Forelimb muscle (tissue), 1 donor: ENCODE measurements at regions not wholly inside any gene's neighbourhood (a gene's known extent, or its start where the extent isn't known, plus 50 kb on each side); places are given as distances from the start of the nearest gene placed in this dataset.
A peak's percentile ranks its signal among the peaks of the same experiment; 100 is the strongest.

Experiments
- DNase-seq: peaks from one replicate; pipeline ENCODE4 v3.0.0-alpha.2; 2013; ENCODE audit warnings: low read depth

DNA sequence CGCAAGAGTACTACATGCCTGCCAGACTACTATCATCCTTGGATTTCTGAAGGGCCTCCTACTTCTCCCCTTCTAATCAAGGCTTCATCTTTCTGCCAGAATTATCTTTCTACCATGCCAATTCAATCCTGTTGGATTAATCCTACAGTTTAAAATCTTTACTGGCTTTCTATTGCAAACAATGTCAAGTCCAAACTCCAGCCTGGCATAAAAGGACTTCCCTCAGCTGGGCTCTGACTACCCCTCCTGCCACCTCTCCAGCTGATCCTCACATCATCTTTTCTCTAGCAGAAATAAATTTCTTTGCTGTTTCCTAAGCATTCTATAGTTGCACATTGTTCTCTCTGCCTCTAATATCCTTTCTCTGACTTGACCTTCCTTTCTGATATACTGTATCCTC lies 119.7 kb upstream of the RAD23B start:
- DNase-seq, result no peak

DNA sequence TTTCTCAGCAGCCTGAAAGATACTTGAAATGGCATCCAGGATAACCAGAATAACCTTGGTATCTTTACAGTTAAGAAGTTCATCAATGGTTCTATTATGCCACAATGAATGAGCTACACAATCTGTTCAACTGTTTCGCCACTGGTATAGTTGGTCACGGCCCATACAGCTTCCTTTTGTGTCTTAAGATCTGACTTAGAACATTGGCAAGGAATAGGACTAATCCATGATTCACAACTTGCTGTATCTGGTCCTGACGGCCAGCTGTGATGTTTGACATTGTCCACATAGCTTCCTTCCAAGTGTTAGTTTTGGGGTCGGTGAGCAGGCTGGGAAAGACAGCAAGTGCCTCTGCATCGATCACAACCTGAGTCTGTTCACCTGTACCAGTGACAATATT lies 113.3 kb upstream of the RAD23B start:
- DNase-seq, result no peak

DNA sequence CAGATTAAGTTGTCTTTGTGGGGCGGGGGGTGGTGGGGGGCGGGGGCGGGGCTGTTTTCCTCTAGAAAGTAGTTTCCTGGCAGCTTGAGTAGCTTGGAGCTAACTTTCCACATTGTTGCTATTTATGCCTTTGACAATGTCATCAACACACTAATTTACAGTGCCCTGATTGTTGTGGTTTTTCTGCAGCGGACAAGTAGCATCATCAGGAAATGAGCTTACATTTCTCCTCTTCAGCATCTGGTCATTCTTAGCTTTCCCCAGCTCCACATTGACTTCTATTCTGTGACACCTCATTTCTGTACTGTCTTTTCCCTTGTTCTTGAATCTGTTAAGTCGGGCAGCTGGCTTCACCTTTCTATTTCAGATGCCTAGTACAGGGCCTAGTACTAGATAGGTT lies 112.3 kb upstream of the RAD23B start:
- DNase-seq, result no peak

DNA sequence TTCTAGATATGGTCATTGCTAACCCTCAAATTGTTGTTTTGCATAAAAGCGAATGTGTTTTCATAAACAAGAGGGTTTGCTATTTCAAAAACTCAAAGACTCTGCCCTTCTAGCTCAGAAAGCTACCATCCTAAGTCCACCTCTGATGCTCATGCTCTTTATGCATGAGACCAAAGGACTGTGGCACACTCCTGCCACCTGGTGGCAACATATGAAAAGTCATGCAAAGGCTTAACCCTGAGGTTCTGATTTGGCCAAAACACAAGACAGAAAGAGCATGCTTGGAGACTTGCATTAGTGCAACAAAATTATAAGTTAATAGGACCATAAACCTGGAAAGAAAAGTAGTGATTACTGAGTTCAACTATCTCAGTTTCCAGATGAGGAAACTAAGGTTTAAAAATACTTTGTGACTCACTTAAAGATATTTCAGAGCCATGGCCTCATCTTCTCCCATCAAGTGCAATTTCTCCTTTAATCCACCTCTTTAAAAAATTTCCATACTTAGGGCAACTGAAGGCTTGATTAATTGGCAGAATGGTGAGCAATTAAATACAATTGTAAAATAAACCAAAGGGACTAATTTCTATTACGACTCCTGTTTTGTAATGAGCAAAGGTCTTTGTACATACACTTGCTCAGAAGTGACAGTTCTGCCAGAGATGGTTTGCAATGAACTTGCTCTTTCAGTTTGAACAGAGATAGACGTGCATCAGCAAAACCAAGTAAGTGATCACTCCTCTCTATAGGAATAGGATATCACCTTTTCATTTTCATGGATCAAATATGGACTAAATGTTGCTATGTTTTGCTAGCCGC lies 110.7 kb upstream of the RAD23B start:
- DNase-seq, result peak; percentile 77

DNA sequence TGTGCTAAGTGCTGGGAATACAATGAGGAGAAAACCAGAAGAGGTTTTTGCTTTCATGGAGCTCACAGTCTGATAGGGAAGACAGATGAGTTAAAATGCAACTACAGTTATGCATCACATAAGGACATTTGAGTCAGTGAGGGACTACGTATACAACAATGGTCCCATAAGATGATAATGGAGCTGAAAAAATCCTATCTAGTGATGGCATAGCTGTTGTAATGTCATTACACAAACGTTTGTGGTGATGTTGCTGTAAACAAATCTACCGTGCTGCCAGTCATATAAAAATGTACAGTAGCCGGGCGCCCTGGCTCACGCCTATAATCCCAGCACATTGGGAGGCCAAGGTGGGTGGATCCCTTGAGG lies 110.1 kb upstream of the RAD23B start:
- DNase-seq, result no peak

DNA sequence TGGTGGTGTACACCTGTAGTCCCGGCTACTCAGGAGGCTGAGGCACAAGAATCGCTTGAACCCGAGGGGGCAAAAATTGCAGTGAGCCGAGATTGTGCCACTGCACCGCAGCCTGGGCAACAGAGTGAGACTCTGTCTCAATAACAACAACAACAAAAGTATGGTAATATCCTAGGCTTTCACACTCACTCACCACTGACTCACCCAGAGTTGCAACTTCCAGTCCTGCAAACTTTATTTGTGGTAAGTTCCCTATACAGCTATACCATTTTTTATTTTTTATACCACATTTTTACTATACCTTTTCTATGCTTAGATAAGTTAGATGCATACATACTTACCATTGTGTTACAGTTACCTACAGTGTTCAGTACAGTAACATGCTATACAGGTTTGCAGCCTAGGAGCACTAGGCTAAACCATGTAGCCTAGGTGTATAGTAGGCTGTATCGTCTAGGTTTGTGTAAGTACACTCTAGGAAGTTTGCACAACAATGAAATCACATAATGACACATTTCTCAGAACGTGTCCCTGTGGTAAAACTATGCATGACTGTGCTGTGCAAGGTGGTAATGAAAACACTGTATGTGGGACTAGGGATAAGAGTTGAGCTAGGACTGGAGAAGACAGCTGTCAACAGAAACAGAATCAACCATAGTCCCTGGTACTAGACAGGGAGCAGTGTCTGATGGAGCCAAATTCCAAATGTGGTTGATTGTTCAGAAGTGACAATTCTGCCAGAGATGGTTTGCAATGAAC lies 109.5 kb upstream of the RAD23B start:
- DNase-seq, result no peak

DNA sequence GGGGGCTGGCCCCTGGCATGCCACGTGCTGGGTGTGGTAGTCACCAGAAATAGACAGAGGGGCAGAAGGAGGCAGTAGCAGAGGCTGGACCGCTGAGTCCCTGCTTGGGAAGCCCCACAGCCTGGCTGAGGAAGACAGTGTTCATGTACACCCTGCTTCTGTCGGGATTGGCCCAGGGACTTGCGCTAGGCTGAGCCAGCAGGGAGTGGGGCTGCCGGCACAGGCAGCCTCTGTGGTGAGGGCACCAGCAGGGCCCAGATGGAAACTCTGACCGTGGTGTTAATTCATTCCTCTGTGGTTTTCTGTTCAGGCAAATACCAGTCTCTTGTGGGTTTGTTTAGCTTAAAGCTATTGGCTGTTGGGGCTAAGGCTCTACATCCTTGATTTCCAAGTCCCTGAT lies 108.6 kb upstream of the RAD23B start:
- DNase-seq, result no peak

DNA sequence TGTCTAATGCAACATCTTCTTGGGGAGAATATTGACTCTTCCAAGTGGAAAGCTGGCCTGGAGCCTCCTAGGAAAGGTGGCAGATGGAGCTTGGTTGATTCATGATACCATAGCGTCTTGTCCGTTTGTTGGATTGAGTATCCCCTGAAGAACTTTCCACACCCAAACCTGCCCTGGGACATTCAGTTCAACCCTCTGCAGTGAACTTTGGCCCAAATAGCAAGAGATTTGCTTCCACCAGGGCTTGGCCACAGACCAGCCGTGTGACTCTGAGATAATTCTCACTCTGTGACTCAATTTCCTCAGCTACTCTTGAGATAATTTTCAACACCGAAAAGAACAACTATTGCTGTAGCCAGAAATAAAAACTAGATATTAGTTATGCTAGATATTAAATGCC lies 108.0 kb upstream of the RAD23B start:
- no peak for DNase-seq

DNA sequence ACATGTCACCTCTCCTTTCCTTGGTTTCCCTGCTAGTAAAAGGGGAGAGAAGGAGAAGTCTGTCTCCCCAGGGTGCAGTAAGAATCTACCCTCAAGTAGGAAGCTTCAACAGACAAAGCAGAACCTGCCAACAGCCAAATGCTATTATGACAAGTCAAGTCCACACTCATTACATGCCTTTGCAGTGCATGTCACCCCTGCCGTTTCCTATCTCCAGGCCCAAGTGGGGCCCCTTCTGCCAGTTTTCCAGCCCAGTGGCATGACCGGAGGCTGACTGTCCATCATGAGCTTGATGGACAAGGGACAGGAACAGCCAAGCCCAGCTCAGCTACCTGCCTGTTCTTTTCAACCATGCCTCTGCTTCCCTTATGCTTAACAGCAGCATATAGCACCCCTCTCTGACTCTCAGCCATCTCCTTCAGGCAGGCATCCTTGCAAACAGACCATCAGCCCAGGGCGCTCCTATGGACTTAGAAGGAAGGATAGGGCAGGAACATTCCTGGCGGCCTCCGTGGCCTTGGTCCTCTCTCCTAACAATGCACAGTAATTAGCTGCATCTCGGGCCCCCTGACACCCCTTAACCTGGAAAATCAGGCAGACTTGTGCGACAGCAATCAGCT lies 107.2 kb upstream of the RAD23B start:
- DNase-seq, result no peak

DNA sequence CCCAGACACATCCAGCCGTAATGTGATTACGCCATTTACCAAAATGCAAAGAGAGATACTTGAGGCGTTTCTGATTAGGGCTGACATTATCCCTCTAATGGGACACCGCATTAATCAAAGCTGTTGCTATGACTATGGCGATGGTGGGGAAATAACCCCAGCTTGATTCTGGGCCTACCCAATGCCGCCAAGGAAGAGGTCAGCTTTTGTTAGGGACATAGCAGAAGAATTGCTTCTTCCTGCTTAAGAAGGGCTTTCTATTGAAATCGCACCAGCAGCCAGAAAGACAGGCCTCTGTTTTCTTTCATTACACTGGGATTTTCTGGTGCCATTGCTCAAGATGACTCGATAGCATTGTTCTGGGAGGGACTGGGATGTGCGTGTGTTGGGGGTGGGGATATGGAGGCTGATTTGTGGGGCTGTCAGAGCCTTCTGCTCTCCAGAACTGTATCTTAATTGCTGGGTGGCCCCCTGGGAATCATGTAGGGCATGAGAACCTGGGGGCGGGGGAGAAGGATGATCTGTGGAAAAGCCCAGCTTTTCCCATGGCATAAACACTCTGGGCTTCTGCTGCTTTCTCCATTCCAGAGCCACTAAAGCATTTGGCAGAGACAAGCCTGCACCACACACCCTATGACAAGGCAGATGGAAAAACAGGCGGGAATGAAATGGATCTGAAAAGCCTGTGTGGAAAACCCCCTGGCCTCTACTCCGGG lies 106.5 kb upstream of the RAD23B start:
- DNase-seq, result peak; percentile 25

DNA sequence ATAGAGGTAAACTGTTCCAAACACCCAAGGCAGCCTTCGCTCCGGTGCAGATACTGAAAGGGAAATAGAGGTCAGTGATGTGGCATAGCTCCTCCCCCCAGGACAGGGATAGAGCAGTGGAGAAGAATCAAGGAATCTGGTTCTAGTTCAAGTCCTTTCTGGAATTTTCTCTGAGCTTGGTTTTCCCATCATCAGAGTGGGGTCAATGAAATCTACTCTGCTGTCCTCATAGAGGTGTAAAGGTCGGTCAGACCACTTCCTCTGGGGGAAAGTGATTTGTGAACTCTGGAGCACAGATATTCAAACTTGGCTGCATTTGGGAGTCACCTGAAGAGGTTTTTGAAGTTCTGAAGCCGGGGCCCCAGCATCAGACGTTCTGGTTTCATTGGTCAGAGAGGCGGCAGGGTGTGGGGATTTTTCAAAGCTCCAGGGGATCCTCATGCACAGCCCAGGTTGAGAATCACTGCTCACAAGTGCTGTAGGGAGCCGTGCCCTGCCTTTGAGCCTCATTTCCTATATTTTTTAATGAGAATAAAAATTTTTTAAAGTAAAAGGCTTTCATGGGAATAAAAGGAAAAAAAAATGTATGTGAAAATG lies 105.7 kb upstream of the RAD23B start:
- DNase-seq, result no peak

DNA sequence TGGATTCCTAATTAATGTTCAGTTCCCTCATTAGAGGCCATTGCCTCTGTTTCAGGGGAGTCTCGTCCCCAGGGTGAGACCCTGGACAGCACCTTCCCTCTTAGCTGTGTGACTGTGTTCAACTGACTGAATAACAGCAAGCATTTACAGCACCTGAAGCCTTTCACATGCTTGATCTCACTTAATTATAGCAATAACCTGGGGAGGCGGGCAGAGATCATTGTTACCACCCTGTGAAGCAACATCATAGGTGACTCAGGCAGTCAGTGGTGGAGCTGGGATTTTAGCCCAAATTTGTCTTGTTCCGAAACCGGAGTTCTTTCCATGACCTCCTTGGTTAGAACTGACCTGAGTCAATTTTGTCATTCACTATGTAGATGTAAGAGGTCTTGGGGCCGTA lies 105.2 kb upstream of the RAD23B start:
- DNase-seq, result no peak

DNA sequence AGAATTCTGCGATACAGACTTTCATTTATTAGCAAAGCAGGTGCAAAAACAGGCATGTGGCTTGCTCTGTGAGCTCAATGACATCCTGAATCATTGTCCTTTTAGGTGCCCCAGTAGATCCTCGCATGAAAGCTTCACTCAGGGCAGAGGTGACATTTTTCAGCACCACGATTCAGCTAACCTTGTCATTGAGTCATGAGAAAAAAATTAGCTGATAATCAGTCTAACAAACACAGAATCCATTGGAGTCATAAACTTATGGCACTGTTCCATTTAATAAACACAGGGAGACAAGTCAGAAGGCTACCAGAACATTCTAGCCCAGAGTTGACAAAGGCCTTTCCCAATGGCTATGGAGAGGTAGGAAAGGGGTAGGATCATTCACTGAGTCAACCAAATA lies 104.8 kb upstream of the RAD23B start:
- DNase-seq, result no peak

DNA sequence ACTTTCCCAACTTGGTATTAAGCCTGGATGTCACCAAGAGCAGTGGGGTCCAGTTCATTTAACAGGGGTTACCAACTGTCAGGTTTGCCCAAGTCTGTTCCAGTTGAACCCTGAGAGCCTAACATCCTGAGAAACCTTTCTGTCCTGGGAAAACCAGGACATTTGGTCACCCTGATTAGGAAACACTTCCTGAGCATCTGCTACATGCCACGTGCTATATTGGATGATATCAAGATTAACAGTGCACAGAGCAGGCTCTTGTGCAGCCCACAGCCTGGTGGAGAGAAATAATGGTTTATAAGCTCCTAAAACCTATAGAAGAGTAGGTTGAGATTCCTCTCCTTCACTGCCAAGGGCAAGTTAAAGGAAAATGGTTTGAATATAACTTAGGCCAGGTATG lies 102.9 kb upstream of the RAD23B start:
- no peak for DNase-seq

DNA sequence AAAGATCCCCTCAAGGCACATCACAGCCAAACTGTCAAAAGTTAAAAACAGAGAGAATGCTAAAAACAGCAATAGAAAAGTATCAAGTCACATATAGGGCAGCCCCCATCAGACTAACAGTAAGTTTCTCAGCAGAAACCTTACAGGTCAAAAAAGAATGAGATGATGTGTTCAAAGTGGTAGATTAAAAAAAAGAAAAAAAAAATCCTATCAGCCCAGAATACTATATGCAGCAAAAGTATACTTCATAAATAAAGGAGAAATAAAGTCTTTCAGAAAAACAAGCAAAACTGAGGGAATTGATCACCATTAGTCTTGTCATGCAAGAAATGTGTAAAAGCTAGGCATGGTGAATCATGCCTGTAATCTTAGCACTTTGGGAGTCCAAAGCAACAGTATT lies 99.9 kb upstream of the RAD23B start:
- no peak for DNase-seq

DNA sequence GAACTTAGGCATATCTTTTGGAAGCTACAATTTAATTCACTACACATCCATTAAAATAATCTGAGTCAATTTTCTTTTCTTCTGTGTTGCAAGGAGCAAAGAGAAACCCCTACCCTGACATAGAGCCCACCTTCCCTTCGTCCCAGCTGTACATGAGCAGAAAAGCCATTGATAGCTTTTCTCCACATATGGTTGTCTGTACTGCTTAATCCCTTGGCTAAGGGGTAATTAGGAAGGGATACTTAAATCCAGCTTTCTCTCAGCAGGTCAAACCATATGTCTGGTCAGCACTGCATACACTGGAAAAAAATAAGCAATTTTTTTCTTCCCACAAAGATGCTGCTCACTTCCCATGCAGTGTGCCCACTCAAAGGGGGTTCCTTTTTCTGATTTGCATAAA lies 94.7 kb upstream of the RAD23B start:
- no peak for DNase-seq

DNA sequence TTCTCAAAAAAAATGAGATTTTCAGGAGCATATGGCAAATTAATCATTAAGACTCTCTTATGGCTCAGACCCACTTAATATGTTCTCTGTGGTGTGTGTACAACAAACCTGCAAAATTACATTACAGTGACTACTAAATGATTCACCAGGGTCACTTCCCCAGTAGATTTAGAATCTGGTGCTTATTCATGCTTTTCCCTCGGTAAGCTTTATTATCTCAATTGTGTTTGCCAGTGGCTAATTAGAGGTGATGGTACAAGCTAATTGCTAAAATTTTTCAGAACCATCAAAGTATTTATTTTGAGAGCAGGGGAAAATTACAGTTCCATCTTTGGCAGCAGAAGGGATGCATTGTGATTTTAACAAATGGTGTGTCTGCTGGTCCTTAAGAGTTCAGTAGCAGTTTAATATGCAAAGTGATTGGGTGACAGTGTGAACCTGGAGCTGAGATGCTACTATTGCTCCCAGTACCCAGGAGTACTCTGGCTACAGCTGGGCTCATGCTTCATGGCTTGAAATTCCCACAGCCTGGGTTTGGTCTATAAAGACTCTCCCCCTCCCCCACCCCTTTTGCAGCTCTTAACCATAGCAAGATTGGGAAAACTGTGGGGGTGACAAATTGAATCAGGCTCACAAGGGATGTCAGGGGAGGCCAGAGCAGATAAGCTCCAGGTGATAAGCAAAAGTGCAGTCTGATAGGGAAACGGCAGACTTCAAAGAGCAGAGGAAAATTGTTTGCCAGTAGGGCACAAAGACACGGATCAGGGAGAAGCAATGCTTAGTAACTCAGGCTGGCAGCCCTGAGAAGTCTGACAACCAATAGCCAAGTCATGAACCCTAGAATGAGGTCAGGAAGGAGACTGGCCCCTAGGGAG lies 92.8 kb upstream of the RAD23B start:
- DNase-seq, result no peak

DNA sequence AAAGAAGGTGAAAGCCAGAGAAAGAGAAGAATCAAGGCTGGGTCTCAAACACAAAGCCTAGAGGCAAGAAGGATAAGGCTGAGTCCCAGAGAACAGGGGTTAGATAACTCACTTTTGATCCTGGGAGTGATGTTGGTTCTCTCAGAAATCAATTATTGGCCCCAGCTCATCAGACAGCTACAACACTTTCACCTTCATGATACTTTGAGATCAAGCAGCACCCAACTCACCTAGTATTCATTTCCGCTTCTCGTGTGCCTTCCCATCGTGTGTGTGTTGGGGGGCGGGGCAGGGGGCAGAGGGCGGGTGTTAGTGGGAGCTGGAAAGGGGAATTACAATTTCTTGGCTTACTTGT lies 92.2 kb upstream of the RAD23B start:
- DNase-seq, result no peak

DNA sequence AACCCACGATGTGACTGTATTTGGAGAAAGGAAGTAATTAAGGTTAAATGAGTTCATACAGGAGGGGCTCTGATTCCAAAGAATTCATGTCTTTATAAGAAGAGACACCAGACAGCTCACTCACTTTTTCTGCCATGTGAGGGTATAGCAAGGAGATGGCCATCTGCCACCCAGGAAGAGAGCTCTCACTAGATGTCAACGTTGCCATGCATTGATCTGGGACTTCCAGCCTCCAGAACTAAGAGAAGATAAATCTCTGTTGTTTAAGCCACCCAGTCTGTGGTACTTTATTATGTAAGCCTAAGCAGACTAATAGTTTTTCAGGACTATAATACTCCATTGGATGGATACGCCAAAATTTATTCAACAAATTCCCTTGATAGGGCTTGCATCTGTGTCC lies 89.8 kb upstream of the RAD23B start:
- no peak for DNase-seq

DNA sequence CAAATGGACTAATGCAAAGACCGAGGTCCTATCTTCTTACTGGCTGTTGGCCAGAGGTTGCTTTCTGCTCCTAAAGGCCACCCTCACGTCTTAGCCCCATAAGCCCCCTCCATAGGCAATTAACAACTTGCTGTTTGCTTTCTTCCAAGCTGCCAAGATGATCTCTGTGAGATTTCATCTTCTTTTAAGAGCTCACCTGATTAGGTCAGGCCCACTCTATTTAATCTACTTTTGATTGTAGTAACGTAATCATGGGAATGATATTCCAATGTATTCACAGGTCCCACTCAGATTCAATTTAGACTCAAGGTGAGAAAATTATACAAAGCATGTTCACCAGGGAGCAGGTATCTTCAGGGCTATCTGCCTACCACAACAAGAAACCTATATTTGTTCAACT lies 84.4 kb upstream of the RAD23B start:
- no peak for DNase-seq

DNA sequence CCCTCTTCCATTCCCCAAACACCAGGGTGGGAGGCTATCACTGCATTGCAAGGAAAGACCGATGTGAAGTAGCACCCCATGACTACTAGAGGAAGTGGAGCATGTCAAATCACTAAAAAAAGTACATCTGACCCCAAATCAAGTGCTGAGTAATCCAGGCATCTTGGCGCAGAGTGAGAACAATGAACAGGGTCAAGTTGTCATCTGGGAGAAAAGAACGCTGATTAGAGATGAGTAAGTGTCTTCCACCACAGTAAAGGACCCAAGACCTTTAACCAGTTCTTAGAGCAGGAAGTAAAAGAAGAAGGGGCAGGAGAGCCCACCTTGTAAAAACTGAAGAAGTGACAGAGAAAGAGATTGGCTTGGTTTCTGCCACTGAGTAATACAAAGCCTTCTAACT lies 75.0 kb upstream of the RAD23B start:
- DNase-seq, result no peak
